Brain microvascular endothelial cell (primary cell): ENCODE measurements at regions not wholly inside any gene's neighbourhood (a gene's known extent, or its start where the extent isn't known, plus 50 kb on each side); places are given as distances from the start of the nearest gene placed in this dataset.

Experiments
- DNase-seq: peaks from one replicate; pipeline ENCODE4 v3.0.0-alpha.2; 2020
- H3K27ac ChIP-seq: fragments of 250-450 bp; sonication (Bioruptor Pico); 2 replicates; pipeline ENCODE4 v1.5.1; 2020; ENCODE audit warnings: mild to moderate bottlenecking, moderate library complexity
- H3K27me3 ChIP-seq: fragments of 250-450 bp; sonication (Bioruptor Pico); replicated peaks from 2 replicates; pipeline ENCODE4 v1.5.1; 2020; ENCODE audit warnings: mild to moderate bottlenecking
- H3K36me3 ChIP-seq: fragments of 250-450 bp; sonication (Bioruptor Pico); replicated peaks from 2 replicates; pipeline ENCODE4 v1.5.1; 2020; ENCODE audit warnings: mild to moderate bottlenecking
- H3K4me3 ChIP-seq: 2 replicates; pipeline ENCODE4 v1.5.1; 2011; ENCODE audit warnings: low read depth, mild to moderate bottlenecking, control low read depth, low read length, moderate library complexity
- in situ Hi-C: cut with HindIII; loops from 2 replicates; pipeline ENCODE4 v1.10.0; 2017; ENCODE audit warnings: low sequenced_read_pairs, low pct_ligation_motif_present
- TF ChIP-seq, protein P1 (sequence below): IDR thresholded peaks from 2 replicates; pipeline ENCODE4 v1.5.1; 2011; ENCODE audit warnings: low read depth, mild to moderate bottlenecking, moderate library complexity, low read length, control low read depth, inconsistent platforms; ENCODE audit errors: missing control alignments

DNA sequence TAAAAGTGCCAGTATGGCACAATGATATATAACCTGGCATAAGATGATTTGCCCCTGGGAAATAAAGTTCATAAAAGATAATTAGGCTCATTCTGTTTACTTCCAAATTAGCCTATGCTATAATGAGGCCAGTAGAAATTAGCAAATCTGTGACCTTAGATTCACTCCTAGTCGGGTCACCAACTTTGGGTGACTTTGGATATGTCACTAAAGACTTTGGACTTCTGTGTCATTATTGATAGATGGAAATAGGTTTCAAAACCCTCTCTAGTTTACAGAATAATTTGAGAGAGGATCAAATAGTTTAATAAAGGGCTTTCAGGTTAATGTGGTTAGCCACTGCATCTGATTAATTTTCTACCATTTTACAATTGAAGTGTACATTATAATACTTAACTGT is 1869.3 kb upstream of the FLRT2 start:
- no peak for DNase-seq
- Histone ChIP-seq H3K27ac (no peak overlapping the region), H3K27me3 (no peaks in the 10 kb centered on the region)

DNA sequence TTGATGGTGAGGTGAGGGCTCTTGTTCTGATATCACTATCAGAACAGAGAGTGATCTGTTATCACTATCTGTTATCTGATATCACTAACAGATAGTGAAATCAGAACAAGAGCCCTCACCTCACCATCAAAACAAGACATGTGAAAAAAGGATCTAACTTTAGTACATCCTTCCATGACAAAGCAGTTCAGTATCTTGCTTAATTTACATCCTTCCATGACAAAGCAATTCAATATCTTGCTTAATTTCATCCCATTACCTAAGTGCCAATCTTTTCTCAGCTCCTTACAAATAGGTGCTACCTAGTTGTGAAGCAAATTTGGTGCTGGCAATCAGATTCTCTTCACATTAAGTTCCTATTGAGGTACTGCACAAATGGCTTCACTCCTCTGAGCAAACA is 1865.6 kb upstream of the FLRT2 start:
- Histone ChIP-seq H3K27me3 (no peaks in the 10 kb centered on the region), H3K4me3 (no peak overlapping the region), H3K36me3 (no peaks in the 10 kb centered on the region), H3K27ac (no peak overlapping the region)
- no peak for DNase-seq
- in situ Hi-C loops, result no loop called here
- TF ChIP-seq, protein P1, sequence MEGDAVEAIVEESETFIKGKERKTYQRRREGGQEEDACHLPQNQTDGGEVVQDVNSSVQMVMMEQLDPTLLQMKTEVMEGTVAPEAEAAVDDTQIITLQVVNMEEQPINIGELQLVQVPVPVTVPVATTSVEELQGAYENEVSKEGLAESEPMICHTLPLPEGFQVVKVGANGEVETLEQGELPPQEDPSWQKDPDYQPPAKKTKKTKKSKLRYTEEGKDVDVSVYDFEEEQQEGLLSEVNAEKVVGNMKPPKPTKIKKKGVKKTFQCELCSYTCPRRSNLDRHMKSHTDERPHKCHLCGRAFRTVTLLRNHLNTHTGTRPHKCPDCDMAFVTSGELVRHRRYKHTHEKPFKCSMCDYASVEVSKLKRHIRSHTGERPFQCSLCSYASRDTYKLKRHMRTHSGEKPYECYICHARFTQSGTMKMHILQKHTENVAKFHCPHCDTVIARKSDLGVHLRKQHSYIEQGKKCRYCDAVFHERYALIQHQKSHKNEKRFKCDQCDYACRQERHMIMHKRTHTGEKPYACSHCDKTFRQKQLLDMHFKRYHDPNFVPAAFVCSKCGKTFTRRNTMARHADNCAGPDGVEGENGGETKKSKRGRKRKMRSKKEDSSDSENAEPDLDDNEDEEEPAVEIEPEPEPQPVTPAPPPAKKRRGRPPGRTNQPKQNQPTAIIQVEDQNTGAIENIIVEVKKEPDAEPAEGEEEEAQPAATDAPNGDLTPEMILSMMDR, result no peak

More for the DNA sequence above, 1869.3 kb upstream of the FLRT2 start:
- in situ Hi-C loops, result no loop called here
- Histone ChIP-seq H3K36me3 (no peaks in the 10 kb centered on the region), H3K4me3 (no peak overlapping the region)
- TF ChIP-seq, protein P1, result no peak

DNA sequence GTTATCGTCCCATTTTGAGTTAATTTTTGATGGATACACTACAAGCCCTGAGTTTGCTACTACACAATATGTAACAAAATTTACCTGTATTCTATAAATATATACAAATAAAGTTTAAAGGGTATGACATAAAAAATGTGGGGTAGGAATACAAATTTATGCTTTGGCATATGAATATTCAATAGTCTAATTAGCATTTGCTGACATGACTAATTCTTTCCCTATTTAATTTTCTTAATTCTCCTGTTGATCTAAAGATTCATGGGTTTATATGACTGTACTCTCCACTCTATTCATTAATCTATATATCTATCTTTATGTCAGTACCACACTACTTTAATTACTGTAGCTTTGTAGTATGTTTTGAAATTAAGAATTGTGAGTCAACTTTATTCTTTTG is 1840.7 kb upstream of the FLRT2 start:
- Histone ChIP-seq H3K4me3 (no peak overlapping the region), H3K27ac (no peak overlapping the region), H3K36me3 (no peaks in the 10 kb centered on the region), H3K27me3 (no peaks in the 10 kb centered on the region)
- in situ Hi-C loops, result no loop called here
- TF ChIP-seq, protein P1, result no peak
- DNase-seq, result no peak

DNA sequence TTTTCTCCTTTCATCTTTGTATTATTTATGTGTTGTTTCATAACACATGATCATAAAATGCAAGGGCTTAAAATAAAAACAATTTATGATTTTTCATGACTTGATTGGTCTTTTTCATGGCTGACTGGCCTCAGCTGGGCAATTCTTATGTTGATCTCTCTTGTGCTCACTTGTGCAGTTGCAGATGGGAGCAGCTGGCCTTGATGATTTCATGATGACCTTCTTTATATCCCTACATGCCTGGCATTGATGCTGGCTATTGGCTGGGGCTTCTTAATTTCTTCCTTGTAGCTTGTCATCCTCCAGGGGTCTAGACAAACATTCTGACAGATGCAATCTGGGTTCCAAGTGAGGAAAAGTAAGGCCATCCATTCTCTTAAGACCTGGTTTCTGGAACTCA is 1832.8 kb upstream of the FLRT2 start:
- Histone ChIP-seq H3K27ac (no peak overlapping the region), H3K27me3 (no peaks in the 10 kb centered on the region), H3K36me3 (no peaks in the 10 kb centered on the region), H3K4me3 (no peak overlapping the region)
- TF ChIP-seq, protein P1, result no peak
- in situ Hi-C loops, result no loop called here
- no peak for DNase-seq

DNA sequence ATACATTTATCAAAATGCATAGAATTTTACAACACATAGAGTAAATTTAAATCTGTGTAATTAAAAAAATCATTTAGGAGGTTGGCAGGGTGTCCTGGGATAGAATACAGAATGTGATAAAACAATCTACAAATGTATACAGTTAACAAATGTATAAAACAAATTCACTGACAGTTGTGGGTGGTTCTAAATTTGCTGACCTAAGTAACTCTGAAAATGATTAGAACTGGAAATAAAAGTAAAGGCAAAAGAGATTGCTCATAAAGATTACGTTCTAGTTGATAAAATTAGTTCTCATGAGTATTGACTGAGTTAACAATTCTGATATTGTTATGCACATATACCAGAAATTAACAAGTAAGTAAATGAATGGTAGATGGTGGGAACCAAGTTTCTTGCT is 1827.3 kb upstream of the FLRT2 start:
- in situ Hi-C loops, result no loop called here
- TF ChIP-seq, protein P1, result no peak
- no peak for DNase-seq
- Histone ChIP-seq H3K4me3 (no peak overlapping the region), H3K27ac (no peak overlapping the region), H3K27me3 (no peaks in the 10 kb centered on the region), H3K36me3 (no peaks in the 10 kb centered on the region)

DNA sequence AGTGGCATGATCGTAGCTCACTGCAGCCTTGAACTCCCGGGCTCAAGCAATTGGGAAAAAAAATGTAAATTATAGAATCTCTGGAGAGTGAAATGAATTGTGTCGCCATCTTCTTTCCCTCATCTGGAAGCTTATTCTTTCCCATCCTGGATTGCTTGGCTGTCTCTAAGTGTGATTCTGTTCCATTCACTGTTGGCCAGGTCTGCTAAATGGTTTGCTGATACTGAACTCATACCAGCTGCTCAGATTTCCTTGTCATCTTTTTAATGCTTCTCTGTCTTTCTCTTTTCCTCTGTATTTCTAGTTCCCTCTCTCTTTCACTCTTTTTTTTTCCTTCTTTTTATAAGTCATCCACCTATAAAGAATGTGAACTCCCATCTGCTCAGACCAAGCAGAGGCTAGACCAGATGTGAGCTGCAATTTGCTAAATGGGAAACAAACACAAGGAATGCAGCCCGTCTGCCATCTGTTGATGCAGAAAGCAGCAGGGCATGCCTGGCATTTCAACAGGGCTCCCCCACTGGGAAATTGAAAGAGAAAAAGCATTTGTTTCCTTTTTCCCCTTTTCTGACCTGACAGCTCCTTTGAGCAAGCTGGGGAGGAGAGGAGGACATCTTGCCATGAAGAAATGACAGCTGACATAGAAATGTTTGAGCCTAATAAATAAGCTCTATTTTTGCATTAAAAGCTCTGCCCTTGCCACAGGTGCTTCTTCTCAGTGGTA is 1823.6 kb upstream of the FLRT2 start:
- Histone ChIP-seq H3K4me3 (no peak overlapping the region), H3K27ac (no peak overlapping the region), H3K27me3 (no peaks in the 10 kb centered on the region), H3K36me3 (no peaks in the 10 kb centered on the region)
- in situ Hi-C loops, result no loop called here
- DNase-seq, result no peak
- TF ChIP-seq, protein P1, result no peak
